ENCODE measurements at regions not wholly inside any gene's neighbourhood (a gene's known extent, or its start where the extent isn't known, plus 50 kb on each side); places are given as distances from the start of the nearest gene placed in this dataset.

DNA sequence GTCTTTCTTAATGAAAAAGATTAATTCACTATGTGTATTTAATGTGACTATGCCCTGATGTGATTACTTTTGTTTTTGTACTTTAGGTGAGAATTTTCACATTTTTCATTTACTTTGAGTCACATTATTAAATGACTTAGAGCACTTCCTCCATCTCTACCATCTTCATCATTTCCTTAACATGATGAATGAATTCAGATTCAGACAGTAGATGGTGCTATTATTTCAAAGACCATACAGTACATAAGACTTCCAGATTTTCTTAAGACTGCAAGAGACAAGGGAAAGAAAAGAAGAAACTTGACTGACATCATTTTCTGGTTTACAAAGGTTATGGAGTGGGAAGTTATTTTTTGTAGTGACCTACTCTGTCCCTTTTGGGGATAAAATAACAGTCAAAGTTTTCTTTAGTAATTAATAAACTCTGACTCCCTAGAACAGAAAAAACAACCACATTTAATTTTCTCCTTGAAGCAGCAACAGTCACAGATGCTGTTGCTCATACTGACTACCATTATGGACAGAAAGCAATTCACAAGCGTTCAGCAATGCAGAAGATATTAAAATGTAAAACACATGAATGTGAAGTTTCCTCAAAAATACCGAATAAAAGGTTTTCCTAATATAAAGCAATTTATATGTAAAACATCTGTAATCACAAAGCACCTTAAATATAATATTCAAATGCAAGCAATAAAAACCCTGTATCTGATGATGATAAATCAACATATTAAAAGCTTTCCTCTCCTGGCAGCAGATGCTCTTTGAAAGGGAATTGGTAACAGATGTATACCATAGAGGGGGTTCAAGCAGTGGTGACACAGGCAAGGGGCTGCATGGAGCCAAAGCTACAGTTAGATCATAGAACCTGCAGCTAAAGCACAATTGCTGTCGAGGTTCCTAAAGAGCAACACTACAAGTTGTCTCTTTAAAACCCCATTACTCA is 1010.9 kb upstream of the NXPH2 start:
- H3K27me3 Mint-ChIP-seq (ENCODE audit: insufficient read depth, unreplicated experiment) = peaks cover 7% of the 10 kb centered on the region
- no peaks in the 10 kb centered on the region for H3K27me3 ChIP-seq (replicated peaks; ENCODE audit: control insufficient read depth, insufficient read depth, low read length)
- ChIA-PET POLR2A (no interaction called here), CTCF (no interaction called here)
- intact Hi-C loops (cut with micrococcal nuclease; ENCODE audit: unreplicated experiment) = loop anchor here (1.0 to 5.0 kb wide), 5 partner anchors 155 to 1171 kb away; no protein-coding TSS in a partner anchor
- H3K4me1 Mint-ChIP-seq (ENCODE audit: low read depth, unreplicated experiment) = no peaks in the 10 kb centered on the region
- no peaks in the 10 kb centered on the region for H3K36me3 Mint-ChIP-seq (ENCODE audit: insufficient read depth, unreplicated experiment)
- TF ChIP-seq, protein P1, sequence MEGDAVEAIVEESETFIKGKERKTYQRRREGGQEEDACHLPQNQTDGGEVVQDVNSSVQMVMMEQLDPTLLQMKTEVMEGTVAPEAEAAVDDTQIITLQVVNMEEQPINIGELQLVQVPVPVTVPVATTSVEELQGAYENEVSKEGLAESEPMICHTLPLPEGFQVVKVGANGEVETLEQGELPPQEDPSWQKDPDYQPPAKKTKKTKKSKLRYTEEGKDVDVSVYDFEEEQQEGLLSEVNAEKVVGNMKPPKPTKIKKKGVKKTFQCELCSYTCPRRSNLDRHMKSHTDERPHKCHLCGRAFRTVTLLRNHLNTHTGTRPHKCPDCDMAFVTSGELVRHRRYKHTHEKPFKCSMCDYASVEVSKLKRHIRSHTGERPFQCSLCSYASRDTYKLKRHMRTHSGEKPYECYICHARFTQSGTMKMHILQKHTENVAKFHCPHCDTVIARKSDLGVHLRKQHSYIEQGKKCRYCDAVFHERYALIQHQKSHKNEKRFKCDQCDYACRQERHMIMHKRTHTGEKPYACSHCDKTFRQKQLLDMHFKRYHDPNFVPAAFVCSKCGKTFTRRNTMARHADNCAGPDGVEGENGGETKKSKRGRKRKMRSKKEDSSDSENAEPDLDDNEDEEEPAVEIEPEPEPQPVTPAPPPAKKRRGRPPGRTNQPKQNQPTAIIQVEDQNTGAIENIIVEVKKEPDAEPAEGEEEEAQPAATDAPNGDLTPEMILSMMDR (IDR thresholded peaks at IDR 0.05; ENCODE audit: insufficient read depth in 1 of 2, low read depth in 1 of 2, low read length in 1 of 2, severe bottlenecking in 1 of 2, unreplicated experiment in 1 of 2) = no peak
- no peaks in the 10 kb centered on the region for H3K36me3 ChIP-seq (ENCODE audit: control insufficient read depth, insufficient read depth, low read length)
- no peak overlapping the region for H3K4me3 ChIP-seq (ENCODE audit: low read depth, low read length)
- no peak overlapping the region for H3K27ac Mint-ChIP-seq (ENCODE audit: unreplicated experiment)
- DNase-seq = no peak
- BruUV-seq (replicated peaks) = no TSS peak
- no peaks in the 10 kb centered on the region for H3K9me3 ChIP-seq
- no peaks in the 10 kb centered on the region for H3K4me1 ChIP-seq
- no peak overlapping the region for H3K4me3 Mint-ChIP-seq (ENCODE audit: unreplicated experiment)
- H3K9me3 Mint-ChIP-seq (ENCODE audit: unreplicated experiment) = no peaks in the 10 kb centered on the region

DNA sequence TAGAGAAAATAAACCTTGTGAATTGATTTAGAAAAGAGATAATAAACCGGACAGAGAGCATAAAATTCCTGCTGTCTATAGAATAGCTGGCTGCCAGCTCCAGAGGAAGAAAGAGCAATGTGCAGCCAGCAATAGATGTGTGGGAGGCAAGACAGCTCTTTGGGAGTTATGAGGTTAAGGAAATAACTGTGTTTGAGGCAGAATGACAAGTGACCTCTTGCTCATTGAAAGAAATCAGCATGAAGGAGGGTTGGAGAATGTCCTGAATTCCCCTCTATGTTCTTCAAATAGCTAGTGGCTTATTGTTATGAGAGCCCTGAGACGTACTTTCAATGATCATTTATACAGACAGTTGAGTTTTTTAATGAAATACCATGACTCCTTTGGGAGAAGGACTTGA is 1009.9 kb upstream of the NXPH2 start:
- TF ChIP-seq, protein P1 (IDR thresholded peaks at IDR 0.05; ENCODE audit: insufficient read depth in 1 of 2, low read depth in 1 of 2, low read length in 1 of 2, severe bottlenecking in 1 of 2, unreplicated experiment in 1 of 2) = no peak
- Histone ChIP-seq H3K36me3 (ENCODE audit: control insufficient read depth, insufficient read depth, low read length) (no peaks in the 10 kb centered on the region), H3K27me3 (replicated peaks; ENCODE audit: control insufficient read depth, insufficient read depth, low read length) (no peaks in the 10 kb centered on the region), H3K4me3 (ENCODE audit: low read depth, low read length) (no peak overlapping the region), H3K9me3 (no peaks in the 10 kb centered on the region), H3K4me1 (no peaks in the 10 kb centered on the region)
- H3K9me3 Mint-ChIP-seq (ENCODE audit: unreplicated experiment) = no peaks in the 10 kb centered on the region
- no peak overlapping the region for H3K4me3 Mint-ChIP-seq (ENCODE audit: unreplicated experiment)
- POLR2A ChIA-PET = no interaction called here
- H3K36me3 Mint-ChIP-seq (ENCODE audit: insufficient read depth, unreplicated experiment) = no peaks in the 10 kb centered on the region
- H3K27ac Mint-ChIP-seq (ENCODE audit: unreplicated experiment) = no peak overlapping the region
- intact Hi-C loops (cut with micrococcal nuclease; ENCODE audit: unreplicated experiment) = loop anchor here (1.0 to 5.0 kb wide), 5 partner anchors 156 to 1172 kb away; no protein-coding TSS in a partner anchor
- H3K4me1 Mint-ChIP-seq (ENCODE audit: low read depth, unreplicated experiment) = no peaks in the 10 kb centered on the region
- BruUV-seq (replicated peaks) = no TSS peak
- CTCF ChIA-PET = no interaction called here
- peaks cover 10% of the 10 kb centered on the region for H3K27me3 Mint-ChIP-seq (ENCODE audit: insufficient read depth, unreplicated experiment)
- no peak for DNase-seq

DNA sequence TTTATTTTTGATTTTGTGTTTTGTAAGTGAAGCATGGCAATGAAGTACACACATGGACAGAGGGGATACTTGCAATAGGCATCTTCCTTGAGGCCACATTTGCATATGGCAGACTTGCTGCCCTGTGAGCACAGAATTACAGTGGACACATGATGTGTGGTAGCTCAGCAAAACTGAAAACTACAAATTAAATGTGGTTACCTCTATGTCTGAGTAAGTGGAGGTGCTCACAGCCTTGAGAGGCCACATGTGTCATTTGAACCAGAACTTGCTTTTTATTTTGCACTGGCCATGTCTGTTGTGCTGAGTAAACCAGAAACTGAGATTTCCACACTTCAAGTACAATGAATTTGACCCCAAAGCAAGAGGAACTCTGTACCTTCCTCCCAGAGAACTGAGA is 998.5 kb upstream of the NXPH2 start:
- no peaks in the 10 kb centered on the region for H3K9me3 ChIP-seq
- BruUV-seq (replicated peaks) = no TSS peak
- Mint-ChIP-seq H3K27ac (ENCODE audit: unreplicated experiment) (no peak overlapping the region), H3K4me1 (ENCODE audit: low read depth, unreplicated experiment) (no peaks in the 10 kb centered on the region), H3K27me3 (ENCODE audit: insufficient read depth, unreplicated experiment) (no peaks in the 10 kb centered on the region), H3K36me3 (ENCODE audit: insufficient read depth, unreplicated experiment) (no peaks in the 10 kb centered on the region), H3K9me3 (ENCODE audit: unreplicated experiment) (no peaks in the 10 kb centered on the region), H3K4me3 (ENCODE audit: unreplicated experiment) (no peak overlapping the region)
- TF ChIP-seq, protein P1 (IDR thresholded peaks at IDR 0.05; ENCODE audit: insufficient read depth in 1 of 2, low read depth in 1 of 2, low read length in 1 of 2, severe bottlenecking in 1 of 2, unreplicated experiment in 1 of 2) = no peak
- no peak overlapping the region for H3K4me3 ChIP-seq (ENCODE audit: low read depth, low read length)
- POLR2A ChIA-PET = no interaction called here
- no peaks in the 10 kb centered on the region for H3K36me3 ChIP-seq (ENCODE audit: control insufficient read depth, insufficient read depth, low read length)
- no peaks in the 10 kb centered on the region for H3K27me3 ChIP-seq (replicated peaks; ENCODE audit: control insufficient read depth, insufficient read depth, low read length)
- no peak for DNase-seq
- H3K4me1 ChIP-seq = no peaks in the 10 kb centered on the region
- CTCF ChIA-PET = no interaction called here
- intact Hi-C loops (cut with micrococcal nuclease; ENCODE audit: unreplicated experiment) = loop anchor here (2.0 kb wide), 1 partner anchor 50 kb away; no protein-coding TSS in a partner anchor

Data from Caco-2 (cell line).